Liver (tissue), 8 donors: ENCODE measurements at regions not wholly inside any gene's neighbourhood (a gene's known extent, or its start where the extent isn't known, plus 50 kb on each side); places are given as distances from the start of the nearest gene placed in this dataset.

Experiments used
- DNase-seq: peaks from one replicate; pipeline ENCODE4 v3.0.0-alpha.2; 2017; ENCODE audit warnings: low spot score
- H3K27ac ChIP-seq, 2 donors: one replicate each; pipeline ENCODE4 v1.7.0; 2013; ENCODE audit warnings: inconsistent platforms in 2 of 2, low read length in 2 of 2, control low read depth in 1 of 2, low read depth in 1 of 2, mild to moderate bottlenecking in 1 of 2
- H3K27me3 ChIP-seq, 4 donors: one replicate each; pipeline versions ENCODE4 v1.6.1 to v1.7.0; 2013; ENCODE audit warnings: low read length in 3 of 4, inconsistent platforms in 1 of 4, mild to moderate bottlenecking in 1 of 4, moderate library complexity in 1 of 4; ENCODE audit not compliant: control insufficient read depth in 4 of 4, insufficient read depth in 4 of 4
- H3K36me3 ChIP-seq, 4 donors: one replicate each; pipeline versions ENCODE4 v1.6.1 to v1.7.0; 2013; ENCODE audit warnings: low read length in 3 of 4, mild to moderate bottlenecking in 3 of 4, low read depth in 1 of 4, moderate library complexity in 1 of 4; ENCODE audit not compliant: control insufficient read depth in 4 of 4, insufficient read depth in 3 of 4
- H3K4me1 ChIP-seq, 4 donors: one replicate each; pipeline versions ENCODE4 v1.6.1 to v1.7.0; 2013; ENCODE audit warnings: low read length in 3 of 4, mild to moderate bottlenecking in 3 of 4, moderate library complexity in 1 of 4; ENCODE audit not compliant: control insufficient read depth in 4 of 4, insufficient read depth in 4 of 4
- H3K4me3 ChIP-seq, 3 donors: one replicate each; pipeline versions ENCODE4 v1.6.1 to v1.7.0; 2013; ENCODE audit warnings: low read length in 3 of 3, control low read depth in 1 of 3, low read depth in 1 of 3, mild to moderate bottlenecking in 1 of 3
- H3K9ac ChIP-seq, 2 donors: one replicate each; pipeline ENCODE4 v1.7.0; 2013; ENCODE audit warnings: low read length in 2 of 2, mild to moderate bottlenecking in 2 of 2, moderate library complexity in 2 of 2, control low read depth in 1 of 2, low read depth in 1 of 2
- H3K9me3 ChIP-seq, 4 donors: one replicate each; pipeline versions ENCODE4 v1.6.1 to v1.7.0; 2013; ENCODE audit warnings: low read length in 3 of 4; ENCODE audit not compliant: control insufficient read depth in 4 of 4
- CTCF ChIP-seq: fragments of 150-350 bp; IDR thresholded peaks from 2 replicates; pipeline ENCODE4 v1.5.1; 2017; ENCODE audit warnings: improper control_type of control experiment, low read depth, low read length; ENCODE audit not compliant: missing input control
- FOXA1 ChIP-seq: IDR thresholded peaks from 2 replicates; pipeline ENCODE4 v1.6.1; 2016; ENCODE audit warnings: antibody characterized with exemption
- FOXA2 ChIP-seq: IDR thresholded peaks from 2 replicates; pipeline ENCODE4 v1.6.1; 2016; ENCODE audit warnings: antibody characterized with exemption
- GABPA ChIP-seq, 2 donors: IDR thresholded peaks in 1 of 2; conservative IDR thresholded peaks in 1 of 2; 2 replicates each; pipeline ENCODE4 v1.6.1; 2016; ENCODE audit warnings: antibody characterized with exemption in 2 of 2, mild to moderate bottlenecking in 1 of 2, moderate library complexity in 1 of 2
- HNF4A ChIP-seq, 2 donors: conservative IDR thresholded peaks; 2 replicates each; pipeline ENCODE4 v1.6.1; 2016; ENCODE audit warnings: antibody characterized with exemption in 2 of 2, mild to moderate bottlenecking in 2 of 2
- HNF4G ChIP-seq: IDR thresholded peaks from 2 replicates; pipeline ENCODE4 v1.6.1; 2016; ENCODE audit warnings: antibody characterized with exemption
- JUND ChIP-seq, 2 donors: IDR thresholded peaks; 2 replicates each; pipeline ENCODE4 v1.6.1; 2016; ENCODE audit warnings: antibody characterized with exemption in 2 of 2
- MAX ChIP-seq: IDR thresholded peaks from 2 replicates; pipeline ENCODE4 v1.6.1; 2016; ENCODE audit warnings: antibody characterized with exemption
- NR2F2 ChIP-seq: IDR thresholded peaks from 2 replicates; pipeline ENCODE4 v1.6.1; 2016; ENCODE audit warnings: antibody characterized with exemption
- RXRA ChIP-seq, 2 donors: IDR thresholded peaks; 2 replicates each; pipeline ENCODE4 v1.6.1; 2017 to 2018; ENCODE audit warnings: antibody characterized with exemption in 2 of 2, mild to moderate bottlenecking in 1 of 2
- SP1 ChIP-seq: IDR thresholded peaks from 2 replicates; pipeline ENCODE4 v1.6.1; 2018; ENCODE audit warnings: antibody characterized with exemption, mild to moderate bottlenecking
- TAF1 ChIP-seq: conservative IDR thresholded peaks from 2 replicates; pipeline ENCODE4 v1.6.1; 2016; ENCODE audit warnings: antibody characterized with exemption, mild to moderate bottlenecking
- YY1 ChIP-seq: IDR thresholded peaks from 2 replicates; pipeline ENCODE4 v1.6.1; 2016; ENCODE audit warnings: antibody characterized with exemption, mild to moderate bottlenecking
- WGBS: extraction: QIAGEN DNeasy Blood & Tissue Kit; methylation state at CpG from one replicate; pipeline ENCODE4 v1.1.7; 2013; 5-methylcytosine and 5-hydroxymethylcytosine counted together
- TF ChIP-seq, protein P1 (sequence below): IDR thresholded peaks from 2 replicates; pipeline ENCODE4 v1.6.1; 2016; ENCODE audit warnings: antibody characterized with exemption
- TF ChIP-seq, protein P2 (sequence below): IDR thresholded peaks from 2 replicates; pipeline ENCODE4 v1.6.1; 2016; ENCODE audit warnings: antibody characterized with exemption
- donor health status: healthy.
- donor health status: healthy.
- donor health status: healthy.
- donor health status: healthy.
- donor health status: healthy.

- TF ChIP-seq CTCF (no peak), HNF4G (no peak), RXRA (IDR thresholded peaks at IDR 0.05) (no peak), FOXA2 (no peak)
- TF ChIP-seq, protein P1, sequence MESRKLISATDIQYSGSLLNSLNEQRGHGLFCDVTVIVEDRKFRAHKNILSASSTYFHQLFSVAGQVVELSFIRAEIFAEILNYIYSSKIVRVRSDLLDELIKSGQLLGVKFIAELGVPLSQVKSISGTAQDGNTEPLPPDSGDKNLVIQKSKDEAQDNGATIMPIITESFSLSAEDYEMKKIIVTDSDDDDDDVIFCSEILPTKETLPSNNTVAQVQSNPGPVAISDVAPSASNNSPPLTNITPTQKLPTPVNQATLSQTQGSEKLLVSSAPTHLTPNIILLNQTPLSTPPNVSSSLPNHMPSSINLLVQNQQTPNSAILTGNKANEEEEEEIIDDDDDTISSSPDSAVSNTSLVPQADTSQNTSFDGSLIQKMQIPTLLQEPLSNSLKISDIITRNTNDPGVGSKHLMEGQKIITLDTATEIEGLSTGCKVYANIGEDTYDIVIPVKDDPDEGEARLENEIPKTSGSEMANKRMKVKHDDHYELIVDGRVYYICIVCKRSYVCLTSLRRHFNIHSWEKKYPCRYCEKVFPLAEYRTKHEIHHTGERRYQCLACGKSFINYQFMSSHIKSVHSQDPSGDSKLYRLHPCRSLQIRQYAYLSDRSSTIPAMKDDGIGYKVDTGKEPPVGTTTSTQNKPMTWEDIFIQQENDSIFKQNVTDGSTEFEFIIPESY, result no peak
- DNase-seq, result no peak
- Histone ChIP-seq H3K36me3 (no peaks in the 10 kb centered on the region), H3K4me3 (no peak overlapping the region), H3K27me3 (no peaks in the 10 kb centered on the region), H3K4me1 (no peaks in the 10 kb centered on the region), H3K27ac (no peak overlapping the region), H3K9ac (no peak overlapping the region), H3K9me3 (no peaks in the 10 kb centered on the region)
- WGBS, result 68% methylated on average over 7 of the region's 7 CpGs
Measured at GRCh38 chr20:41960166-41960565, 342.0 kb upstream of the CHD6 start.

DNA sequence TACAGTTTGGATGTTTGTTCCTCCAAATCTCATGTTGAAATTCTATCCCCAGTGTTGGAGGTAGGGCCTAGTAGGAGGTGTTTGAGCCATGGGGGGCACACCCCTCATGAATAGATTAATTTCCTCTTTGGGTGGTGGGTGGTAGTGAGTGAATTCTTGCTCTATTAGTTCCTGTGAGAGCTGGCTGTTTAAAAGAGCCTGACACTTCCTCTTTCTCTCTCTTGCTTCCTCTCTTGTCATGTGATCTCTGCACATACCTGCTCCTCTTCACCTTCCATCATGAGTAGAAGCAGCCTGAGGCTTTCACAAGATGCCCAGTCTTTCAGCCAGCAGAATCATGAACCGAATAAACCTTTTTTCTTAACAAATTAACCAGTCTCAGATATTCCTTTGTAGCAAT lies 340.2 kb upstream of the CHD6 start:
- 60% methylated on average over 1 of the region's 1 CpG for WGBS

More for the DNA sequence above, 340.2 kb upstream of the CHD6 start:
- Histone ChIP-seq H3K27ac (no peak overlapping the region), H3K9ac (no peak overlapping the region), H3K4me1 (no peaks in the 10 kb centered on the region), H3K36me3 (no peaks in the 10 kb centered on the region), H3K4me3 (no peak overlapping the region), H3K27me3 (no peaks in the 10 kb centered on the region), H3K9me3 (no peaks in the 10 kb centered on the region)
- DNase-seq, result no peak
- TF ChIP-seq, protein P2, sequence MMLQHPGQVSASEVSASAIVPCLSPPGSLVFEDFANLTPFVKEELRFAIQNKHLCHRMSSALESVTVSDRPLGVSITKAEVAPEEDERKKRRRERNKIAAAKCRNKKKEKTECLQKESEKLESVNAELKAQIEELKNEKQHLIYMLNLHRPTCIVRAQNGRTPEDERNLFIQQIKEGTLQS, result no peak
- no peak for TF ChIP-seq JUND (IDR thresholded peaks at IDR 0.05)
- no peak for TF ChIP-seq FOXA2
- TF ChIP-seq GABPA (IDR thresholded peaks at IDR 0.05 in 1 of 2, conservative IDR thresholded peaks at IDR 0.05 in 1 of 2), result no peak
- TF ChIP-seq, protein P1, result no peak
- TF ChIP-seq RXRA (IDR thresholded peaks at IDR 0.05), result no peak
- no peak for TF ChIP-seq SP1
- no peak for TF ChIP-seq MAX
- TF ChIP-seq HNF4G, result no peak
- no peak for TF ChIP-seq YY1
- TF ChIP-seq TAF1, result no peak
- TF ChIP-seq HNF4A (conservative IDR thresholded peaks at IDR 0.05), result no peak
- no peak for TF ChIP-seq FOXA1
- no peak for TF ChIP-seq NR2F2
